ENCODE measurements at regions not wholly inside any gene's neighbourhood (a gene's known extent, or its start where the extent isn't known, plus 50 kb on each side); places are given as distances from the start of the nearest gene placed in this dataset. TPM values are rescaled to one million over a fixed set of nuclear protein-coding genes. Genes with fewer than 3 reads are reported as not detected.

- TF ChIP-seq EZH2phosphoT487 (IDR thresholded peaks at IDR 0.05; ENCODE audit: low read depth, severe bottlenecking, unreplicated experiment), result no peak
- TF ChIP-seq CTCF (IDR thresholded peaks at IDR 0.05; ENCODE audit: poor library complexity), result no peak
- TF ChIP-seq EZH2 (IDR thresholded peaks at IDR 0.05; ENCODE audit: borderline replicate concordance), result no peak
- Histone ChIP-seq H3K4me1 (ENCODE audit: insufficient read depth) (no peaks in the 10 kb centered on the region), H4K20me1 (ENCODE audit: insufficient read depth, poor library complexity, severe bottlenecking) (no peaks in the 10 kb centered on the region), H3K79me2 (no peaks in the 10 kb centered on the region), H3K9me2 (replicated peaks; ENCODE audit: insufficient read depth) (no peaks in the 10 kb centered on the region), H3K27ac (no peak overlapping the region), H3K4me3 (no peak overlapping the region), H3K4me2 (no peak overlapping the region), H2AFZ (no peak overlapping the region), H3K36me3 (replicated peaks; ENCODE audit: insufficient read depth, low read depth) (no peaks in the 10 kb centered on the region), H3K27me3 (no peaks in the 10 kb centered on the region), H3K9me3 (ENCODE audit: low read depth) (peaks cover 12% of the 10 kb centered on the region)
- WGBS (ENCODE audit: low lambda C conversion rate, missing lambda C conversion rate), result 67% methylated on average over 1 of the region's 1 CpG
- DNase-seq (ENCODE audit: low spot score), result no peak
Observed at GRCh38 chr15:32222716-32223115, 180.4 kb downstream of the GOLGA8K start.

Small RNAs in the stretch of these regions (small RNA-seq; reads per million reads assigned to genes)
- gene RNU6-18P, result not detected

Data from hepatocyte (in vitro differentiated cells).